Panc1 (cell line): ENCODE measurements at regions not wholly inside any gene's neighbourhood (a gene's known extent, or its start where the extent isn't known, plus 50 kb on each side); places are given as distances from the start of the nearest gene placed in this dataset.
A peak's percentile ranks its signal among the peaks of the same experiment; 100 is the strongest.

Source experiments
- ATAC-seq: fragments of 200-7000 bp; cut with Tn5 transposase; 2 replicates; pipeline ENCODE4 v1.9.1; 2020; ENCODE audit warnings: mild to moderate bottlenecking, moderate library complexity
- BruUV-seq: library from RNA; stranded (reverse); fragments of 400-500 nt; replicated peaks from 2 replicates; lab custom pipeline; 2021; lab: Mats Ljungman, UMichigan
- CTCF ChIA-PET: fragments of 300-600 bp; sonication (Branson Sonifier 250); formaldehyde crosslinking; loops from one replicate; lab custom pipeline; 2022; ENCODE audit warnings: antibody characterized with exemption; lab: Charles Lee
- POLR2A ChIA-PET: fragments of 300-600 bp; sonication (Branson Sonifier 250); formaldehyde crosslinking; loops from one replicate; lab custom pipeline; 2022; ENCODE audit warnings: antibody characterized with exemption; lab: Charles Lee
- DNase-seq: peaks from one replicate; pipeline ENCODE4 v3.0.0-alpha.2; 2010; ENCODE audit warnings: low read depth, low spot score
- H3K27ac ChIP-seq: 2 replicates; pipeline ENCODE4 v1.5.1; 2011; ENCODE audit warnings: mild to moderate bottlenecking, low read length, inconsistent platforms
- H3K27me3 ChIP-seq: fragments of 200-500 bp; sonication (Bioruptor generic); 2 replicates; pipeline ENCODE4 v1.6.0; 2014; ENCODE audit warnings: low read length, inconsistent platforms; ENCODE audit not compliant: control insufficient read depth, insufficient read depth
- H3K36me3 ChIP-seq: fragments of 200-500 bp; sonication (Bioruptor generic); 2 replicates; pipeline ENCODE4 v1.5.1; 2014; ENCODE audit warnings: inconsistent platforms, mild to moderate bottlenecking, low read length, moderate library complexity; ENCODE audit not compliant: control insufficient read depth, insufficient read depth
- H3K4me1 ChIP-seq: 2 replicates; pipeline ENCODE4 v1.5.1; 2011; ENCODE audit warnings: inconsistent platforms, mild to moderate bottlenecking, low read length, moderate library complexity; ENCODE audit not compliant: control insufficient read depth, insufficient read depth
- H3K4me3 ChIP-seq, 2 experiments: 2 replicates each; pipeline ENCODE4 v1.5.1; 2011 to 2012; ENCODE audit warnings: low read depth in 2 of 2, low read length in 2 of 2, mild to moderate bottlenecking in 2 of 2, inconsistent platforms in 1 of 2, moderate library complexity in 1 of 2
- H3K9me3 ChIP-seq: fragments of 200-500 bp; sonication (Bioruptor generic); 2 replicates; pipeline ENCODE4 v1.5.1; 2014; ENCODE audit warnings: low read depth, mild to moderate bottlenecking, inconsistent platforms, low read length, moderate library complexity; ENCODE audit not compliant: control insufficient read depth, insufficient read depth
- POLR2AphosphoS5 ChIP-seq: IDR thresholded peaks from 2 replicates; pipeline ENCODE4 v1.6.1; 2012; ENCODE audit warnings: mild to moderate bottlenecking, low read depth, low read length, moderate library complexity
- SIN3A ChIP-seq: IDR thresholded peaks from 2 replicates; pipeline ENCODE4 v1.6.1; 2012; ENCODE audit warnings: low read depth, mild to moderate bottlenecking, low read length, moderate library complexity, borderline replicate concordance; ENCODE audit not compliant: insufficient read depth
- TCF7L2 ChIP-seq: IDR thresholded peaks from 2 replicates; pipeline ENCODE4 v1.6.1; 2011; ENCODE audit warnings: mild to moderate bottlenecking, low read depth, low read length, inconsistent platforms
- in situ Hi-C: cut with HindIII; loops from 2 replicates; pipeline ENCODE4 v1.10.0; 2016; ENCODE audit warnings: low sequenced_read_pairs, low pct_unique_long_range_greater_than_20kb
- intact Hi-C: fragments of 100-400 bp; cut with micrococcal nuclease; formaldehyde crosslinking; loops from one replicate; pipeline ENCODE4 v1.10.0; 2022; ENCODE audit not compliant: unreplicated experiment
- TF ChIP-seq, protein P1 (sequence below): fragments of 450-650 bp; IDR thresholded peaks from 2 replicates; pipeline ENCODE4 v1.5.1; 2017; ENCODE audit warnings: mild to moderate bottlenecking
- TF ChIP-seq, protein P2 (sequence below), 2 experiments: IDR thresholded peaks; 2 replicates each; pipeline ENCODE4 v1.6.1; 2011 to 2012; ENCODE audit warnings: low read depth in 2 of 2, control low read depth in 1 of 2, low read length in 1 of 2, mild to moderate bottlenecking in 1 of 2, moderate library complexity in 1 of 2; ENCODE audit not compliant: insufficient read depth in 1 of 2

DNA sequence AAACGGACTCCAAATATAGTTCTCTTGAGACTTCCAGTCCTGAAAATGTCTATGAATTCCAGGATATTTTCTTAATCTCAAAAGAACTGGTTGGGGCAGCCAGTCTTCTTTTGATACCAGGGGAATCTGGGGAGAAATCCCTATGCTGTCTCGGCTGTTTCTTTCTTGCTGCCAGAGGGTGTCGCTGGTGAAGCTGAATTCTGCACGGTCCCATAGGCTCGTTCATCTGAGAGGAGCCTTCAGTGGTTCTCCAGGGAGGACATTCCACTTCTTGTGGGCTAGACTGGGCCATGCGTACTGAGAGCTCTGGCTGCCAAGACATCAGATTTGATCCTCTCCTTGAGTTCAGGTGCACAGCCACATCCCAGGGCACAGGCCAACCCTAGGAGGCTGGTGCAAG is 155.0 kb upstream of the CLINT1 start:
- DNase-seq: no peak
- peak; percentile 77 for ATAC-seq
- TF ChIP-seq POLR2AphosphoS5: no peak
- TF ChIP-seq, protein P1, sequence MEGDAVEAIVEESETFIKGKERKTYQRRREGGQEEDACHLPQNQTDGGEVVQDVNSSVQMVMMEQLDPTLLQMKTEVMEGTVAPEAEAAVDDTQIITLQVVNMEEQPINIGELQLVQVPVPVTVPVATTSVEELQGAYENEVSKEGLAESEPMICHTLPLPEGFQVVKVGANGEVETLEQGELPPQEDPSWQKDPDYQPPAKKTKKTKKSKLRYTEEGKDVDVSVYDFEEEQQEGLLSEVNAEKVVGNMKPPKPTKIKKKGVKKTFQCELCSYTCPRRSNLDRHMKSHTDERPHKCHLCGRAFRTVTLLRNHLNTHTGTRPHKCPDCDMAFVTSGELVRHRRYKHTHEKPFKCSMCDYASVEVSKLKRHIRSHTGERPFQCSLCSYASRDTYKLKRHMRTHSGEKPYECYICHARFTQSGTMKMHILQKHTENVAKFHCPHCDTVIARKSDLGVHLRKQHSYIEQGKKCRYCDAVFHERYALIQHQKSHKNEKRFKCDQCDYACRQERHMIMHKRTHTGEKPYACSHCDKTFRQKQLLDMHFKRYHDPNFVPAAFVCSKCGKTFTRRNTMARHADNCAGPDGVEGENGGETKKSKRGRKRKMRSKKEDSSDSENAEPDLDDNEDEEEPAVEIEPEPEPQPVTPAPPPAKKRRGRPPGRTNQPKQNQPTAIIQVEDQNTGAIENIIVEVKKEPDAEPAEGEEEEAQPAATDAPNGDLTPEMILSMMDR: peak; percentile 65
- in situ Hi-C loops (no loop called here), intact Hi-C loops (no loop called here)
- Histone ChIP-seq H3K4me1 (no peaks in the 10 kb centered on the region), H3K36me3 (no peaks in the 10 kb centered on the region), H3K27me3 (0 out of 2 replicates have a peak, but pooled peaks cover 2% of the 10 kb centered on the region), H3K4me3 (no peak overlapping the region), H3K27ac (no peak overlapping the region), H3K9me3 (no peaks in the 10 kb centered on the region)
- CTCF ChIA-PET: no interaction called here
- no TSS peak for BruUV-seq
- POLR2A ChIA-PET: no interaction called here

DNA sequence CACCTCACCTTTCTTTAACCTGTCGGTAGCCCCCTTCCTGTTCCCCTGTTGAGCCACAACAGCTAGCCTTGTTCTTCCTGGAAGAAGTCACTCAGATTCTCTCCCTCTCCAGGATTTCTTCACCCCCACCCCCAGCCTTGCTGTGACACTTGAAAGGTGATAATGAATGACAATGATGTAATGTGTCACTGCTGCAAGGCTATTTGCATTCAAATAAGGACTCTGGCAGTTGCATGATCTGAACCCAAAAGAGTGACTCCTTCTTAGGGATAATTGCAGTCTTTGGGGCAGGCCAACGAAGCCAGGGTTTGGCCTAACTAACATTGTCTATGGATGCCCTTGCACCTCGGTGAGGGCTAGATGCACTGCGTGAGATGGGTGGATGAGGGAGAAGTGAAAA is 154.4 kb upstream of the CLINT1 start:
- H3K27ac ChIP-seq: no peak overlapping the region
- in situ Hi-C loops (no loop called here), intact Hi-C loops (no loop called here)
- TF ChIP-seq TCF7L2: no peak
- no peak for TF ChIP-seq POLR2AphosphoS5
- TF ChIP-seq, protein P2, sequence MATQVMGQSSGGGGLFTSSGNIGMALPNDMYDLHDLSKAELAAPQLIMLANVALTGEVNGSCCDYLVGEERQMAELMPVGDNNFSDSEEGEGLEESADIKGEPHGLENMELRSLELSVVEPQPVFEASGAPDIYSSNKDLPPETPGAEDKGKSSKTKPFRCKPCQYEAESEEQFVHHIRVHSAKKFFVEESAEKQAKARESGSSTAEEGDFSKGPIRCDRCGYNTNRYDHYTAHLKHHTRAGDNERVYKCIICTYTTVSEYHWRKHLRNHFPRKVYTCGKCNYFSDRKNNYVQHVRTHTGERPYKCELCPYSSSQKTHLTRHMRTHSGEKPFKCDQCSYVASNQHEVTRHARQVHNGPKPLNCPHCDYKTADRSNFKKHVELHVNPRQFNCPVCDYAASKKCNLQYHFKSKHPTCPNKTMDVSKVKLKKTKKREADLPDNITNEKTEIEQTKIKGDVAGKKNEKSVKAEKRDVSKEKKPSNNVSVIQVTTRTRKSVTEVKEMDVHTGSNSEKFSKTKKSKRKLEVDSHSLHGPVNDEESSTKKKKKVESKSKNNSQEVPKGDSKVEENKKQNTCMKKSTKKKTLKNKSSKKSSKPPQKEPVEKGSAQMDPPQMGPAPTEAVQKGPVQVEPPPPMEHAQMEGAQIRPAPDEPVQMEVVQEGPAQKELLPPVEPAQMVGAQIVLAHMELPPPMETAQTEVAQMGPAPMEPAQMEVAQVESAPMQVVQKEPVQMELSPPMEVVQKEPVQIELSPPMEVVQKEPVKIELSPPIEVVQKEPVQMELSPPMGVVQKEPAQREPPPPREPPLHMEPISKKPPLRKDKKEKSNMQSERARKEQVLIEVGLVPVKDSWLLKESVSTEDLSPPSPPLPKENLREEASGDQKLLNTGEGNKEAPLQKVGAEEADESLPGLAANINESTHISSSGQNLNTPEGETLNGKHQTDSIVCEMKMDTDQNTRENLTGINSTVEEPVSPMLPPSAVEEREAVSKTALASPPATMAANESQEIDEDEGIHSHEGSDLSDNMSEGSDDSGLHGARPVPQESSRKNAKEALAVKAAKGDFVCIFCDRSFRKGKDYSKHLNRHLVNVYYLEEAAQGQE (IDR thresholded peaks at IDR 0.05; ENCODE audit: insufficient read depth in 1 of 2, low read depth in 2 of 2, low read length in 1 of 2): no peak
- TF ChIP-seq SIN3A: no peak
- TF ChIP-seq, protein P1: no peak
- H3K36me3 ChIP-seq: no peaks in the 10 kb centered on the region
- DNase-seq (no peak), ATAC-seq (no peak)
- H3K4me1 ChIP-seq: no peaks in the 10 kb centered on the region
- BruUV-seq: no TSS peak
- CTCF ChIA-PET: no interaction called here
- H3K27me3 ChIP-seq: 0 out of 2 replicates have a peak, but pooled peaks cover 2% of the 10 kb centered on the region
- POLR2A ChIA-PET: no interaction called here
- no peaks in the 10 kb centered on the region for H3K9me3 ChIP-seq
- no peak overlapping the region for H3K4me3 ChIP-seq
